ENCODE measurements at regions not wholly inside any gene's neighbourhood (a gene's known extent, or its start where the extent isn't known, plus 50 kb on each side); places are given as distances from the start of the nearest gene placed in this dataset.

GRCh38 chr2:118642501-118642900 lies 204.9 kb downstream of the EN1 start:
- H3K27ac ChIP-seq: no peak overlapping the region
- intact Hi-C loops (cut with DNase I; ENCODE audit: low total_unique reads): no loop called here
- no peaks in the 10 kb centered on the region for H3K36me3 ChIP-seq
- H3K4me1 ChIP-seq: no peaks in the 10 kb centered on the region
- DNase-seq: no peak
- no peaks in the 10 kb centered on the region for H3K27me3 ChIP-seq
- no peak overlapping the region for H3K4me3 ChIP-seq
- no peak for TF ChIP-seq CTCF (IDR thresholded peaks at IDR 0.05)
- H3K9me3 ChIP-seq: no peaks in the 10 kb centered on the region

- Histone ChIP-seq H3K9me3 (no peaks in the 10 kb centered on the region), H3K4me3 (no peak overlapping the region), H3K4me1 (no peaks in the 10 kb centered on the region), H3K27me3 (no peaks in the 10 kb centered on the region), H3K36me3 (no peaks in the 10 kb centered on the region), H3K27ac (no peak overlapping the region)
- no peak for DNase-seq
- intact Hi-C loops (cut with DNase I; ENCODE audit: low total_unique reads): no loop called here
- TF ChIP-seq CTCF (IDR thresholded peaks at IDR 0.05): no peak
These were observed 205.7 kb downstream of the EN1 start for GRCh38 chr2:118641711-118642110.

DNA sequence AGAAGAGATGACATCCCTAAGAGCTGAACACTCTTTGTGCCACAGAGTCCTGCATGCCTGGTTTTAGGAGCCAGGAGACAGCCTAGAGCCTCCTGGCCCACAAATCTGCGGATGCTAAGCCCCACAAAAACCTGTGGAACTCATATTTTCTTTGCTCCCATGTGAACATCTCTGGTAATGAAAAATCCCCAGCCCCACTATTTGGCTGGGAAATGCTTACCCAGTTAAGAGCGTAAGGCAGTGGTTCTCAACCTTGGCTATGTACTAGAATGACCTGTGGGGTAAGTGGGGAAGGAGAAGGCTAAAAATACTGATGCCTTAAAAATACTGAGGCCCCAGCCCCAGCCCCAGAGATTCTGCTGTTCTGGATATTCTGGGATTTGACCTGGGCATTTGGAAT lies 208.1 kb downstream of the EN1 start:
- Histone ChIP-seq H3K4me1 (no peaks in the 10 kb centered on the region), H3K27me3 (no peaks in the 10 kb centered on the region), H3K4me3 (no peak overlapping the region), H3K36me3 (no peaks in the 10 kb centered on the region), H3K9me3 (no peaks in the 10 kb centered on the region), H3K27ac (no peak overlapping the region)
- no peak for DNase-seq
- no peak for TF ChIP-seq CTCF (IDR thresholded peaks at IDR 0.05)
- intact Hi-C loops (cut with DNase I; ENCODE audit: low total_unique reads): no loop called here

DNA sequence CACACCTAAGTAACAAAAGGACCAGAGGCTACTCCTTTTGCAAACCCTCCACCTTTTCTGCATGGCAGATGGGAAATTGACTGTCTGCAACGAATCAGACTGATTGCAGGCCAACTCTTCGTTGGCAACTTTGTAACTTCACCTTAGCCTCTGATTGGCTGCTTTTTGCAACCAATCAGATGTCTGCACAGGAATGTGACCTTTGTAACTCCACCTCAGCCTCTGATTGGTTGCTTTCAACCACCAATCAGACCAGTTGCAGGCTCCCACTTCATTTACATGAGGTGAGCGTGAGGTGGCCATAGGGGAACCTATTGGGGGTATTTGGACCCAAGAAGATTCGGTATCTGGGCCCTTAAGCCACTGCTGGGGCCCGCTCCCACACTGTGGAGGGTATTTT lies 209.0 kb downstream of the EN1 start:
- Histone ChIP-seq H3K27me3 (no peaks in the 10 kb centered on the region), H3K9me3 (no peaks in the 10 kb centered on the region), H3K4me3 (no peak overlapping the region), H3K36me3 (no peaks in the 10 kb centered on the region), H3K4me1 (no peaks in the 10 kb centered on the region), H3K27ac (no peak overlapping the region)
- DNase-seq: no peak
- intact Hi-C loops (cut with DNase I; ENCODE audit: low total_unique reads): no loop called here
- TF ChIP-seq CTCF (IDR thresholded peaks at IDR 0.05): no peak

- Histone ChIP-seq H3K4me3 (no peak overlapping the region), H3K27me3 (no peaks in the 10 kb centered on the region), H3K36me3 (no peaks in the 10 kb centered on the region), H3K9me3 (no peaks in the 10 kb centered on the region), H3K27ac (no peak overlapping the region), H3K4me1 (no peaks in the 10 kb centered on the region)
- intact Hi-C loops (cut with DNase I; ENCODE audit: low total_unique reads): no loop called here
- DNase-seq: no peak
- no peak for TF ChIP-seq CTCF (IDR thresholded peaks at IDR 0.05)
These were observed 211.6 kb downstream of the EN1 start for GRCh38 chr2:118635891-118636290.

DNA sequence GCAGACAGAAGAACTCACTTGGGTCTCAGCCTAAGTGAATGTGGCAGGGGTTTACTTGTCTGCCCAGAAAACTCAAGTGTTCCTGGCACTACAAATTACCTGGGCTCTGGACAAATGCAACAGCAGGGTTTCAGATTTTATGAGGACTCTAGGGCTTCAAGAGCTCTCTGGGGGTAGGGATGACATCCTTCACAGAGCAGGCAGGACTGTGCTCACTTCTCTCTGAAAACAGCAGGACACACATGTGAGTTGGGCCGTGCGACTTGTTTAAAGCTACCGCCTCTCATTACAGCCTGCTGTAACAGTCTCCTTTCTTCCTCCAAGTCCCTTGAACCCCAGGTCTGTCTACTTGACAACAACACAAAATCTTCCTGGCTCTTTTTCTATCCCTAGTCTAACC lies 212.6 kb downstream of the EN1 start:
- Histone ChIP-seq H3K4me3 (no peak overlapping the region), H3K9me3 (no peaks in the 10 kb centered on the region), H3K27ac (no peak overlapping the region), H3K36me3 (no peaks in the 10 kb centered on the region), H3K27me3 (no peaks in the 10 kb centered on the region), H3K4me1 (no peaks in the 10 kb centered on the region)
- no peak for DNase-seq
- no peak for TF ChIP-seq CTCF (IDR thresholded peaks at IDR 0.05)
- intact Hi-C loops (cut with DNase I; ENCODE audit: low total_unique reads): no loop called here

Measured in tibial artery (tissue), 4 donors.